Nephron (organoid): ENCODE measurements at regions not wholly inside any gene's neighbourhood (a gene's known extent, or its start where the extent isn't known, plus 50 kb on each side); places are given as distances from the start of the nearest gene placed in this dataset.
A peak's percentile ranks its signal among the peaks of the same experiment; 100 is the strongest.

Source experiments
- H3K27ac Mint-ChIP-seq, 3 experiments: 2 replicates each; pipeline ENCODE4 v1.8.0; 2020; ENCODE audit warnings: mixed read lengths in 3 of 3, mild to moderate bottlenecking in 2 of 3, moderate library complexity in 1 of 3
- H3K27me3 Mint-ChIP-seq: 2 replicates; pipeline ENCODE4 v1.8.0; 2021; ENCODE audit warnings: low read depth, mild to moderate bottlenecking, moderate library complexity, mixed read lengths
- H3K36me3 Mint-ChIP-seq: 2 replicates; pipeline ENCODE4 v1.8.0; 2020; ENCODE audit warnings: low read depth, mixed read lengths
- H3K4me1 Mint-ChIP-seq: 2 replicates; pipeline ENCODE4 v1.8.0; 2020; ENCODE audit warnings: mixed read lengths
- H3K4me3 Mint-ChIP-seq, 3 experiments: 2 replicates each; pipeline ENCODE4 v1.8.0; 2020; ENCODE audit warnings: mild to moderate bottlenecking in 3 of 3, mixed read lengths in 3 of 3, moderate library complexity in 2 of 3
- H3K9me3 Mint-ChIP-seq: 2 replicates; pipeline ENCODE4 v1.8.0; 2020; ENCODE audit warnings: mixed read lengths
- TF ChIP-seq, protein P1 (sequence below), 3 experiments: fragments of 200-600 bp; sonication (generic); IDR thresholded peaks; one replicate each; pipeline ENCODE4 v1.5.0; 2021; ENCODE audit warnings: antibody characterized with exemption in 3 of 3; ENCODE audit not compliant: unreplicated experiment in 3 of 3

GRCh38 chr1:64318428-64318827 is 115.0 kb downstream of the UBE2U start:
- no peak overlapping the region for H3K4me3 Mint-ChIP-seq
- no peaks in the 10 kb centered on the region for H3K36me3 Mint-ChIP-seq
- H3K27me3 Mint-ChIP-seq: peaks cover 4% of the 10 kb centered on the region
- H3K27ac Mint-ChIP-seq: no peak overlapping the region
- peaks cover 15% of the 10 kb centered on the region for H3K4me1 Mint-ChIP-seq
- TF ChIP-seq, protein P1, sequence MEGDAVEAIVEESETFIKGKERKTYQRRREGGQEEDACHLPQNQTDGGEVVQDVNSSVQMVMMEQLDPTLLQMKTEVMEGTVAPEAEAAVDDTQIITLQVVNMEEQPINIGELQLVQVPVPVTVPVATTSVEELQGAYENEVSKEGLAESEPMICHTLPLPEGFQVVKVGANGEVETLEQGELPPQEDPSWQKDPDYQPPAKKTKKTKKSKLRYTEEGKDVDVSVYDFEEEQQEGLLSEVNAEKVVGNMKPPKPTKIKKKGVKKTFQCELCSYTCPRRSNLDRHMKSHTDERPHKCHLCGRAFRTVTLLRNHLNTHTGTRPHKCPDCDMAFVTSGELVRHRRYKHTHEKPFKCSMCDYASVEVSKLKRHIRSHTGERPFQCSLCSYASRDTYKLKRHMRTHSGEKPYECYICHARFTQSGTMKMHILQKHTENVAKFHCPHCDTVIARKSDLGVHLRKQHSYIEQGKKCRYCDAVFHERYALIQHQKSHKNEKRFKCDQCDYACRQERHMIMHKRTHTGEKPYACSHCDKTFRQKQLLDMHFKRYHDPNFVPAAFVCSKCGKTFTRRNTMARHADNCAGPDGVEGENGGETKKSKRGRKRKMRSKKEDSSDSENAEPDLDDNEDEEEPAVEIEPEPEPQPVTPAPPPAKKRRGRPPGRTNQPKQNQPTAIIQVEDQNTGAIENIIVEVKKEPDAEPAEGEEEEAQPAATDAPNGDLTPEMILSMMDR (IDR thresholded peaks at IDR 0.05; ENCODE audit: unreplicated experiment in 3 of 3): no peak
- no peaks in the 10 kb centered on the region for H3K9me3 Mint-ChIP-seq

DNA sequence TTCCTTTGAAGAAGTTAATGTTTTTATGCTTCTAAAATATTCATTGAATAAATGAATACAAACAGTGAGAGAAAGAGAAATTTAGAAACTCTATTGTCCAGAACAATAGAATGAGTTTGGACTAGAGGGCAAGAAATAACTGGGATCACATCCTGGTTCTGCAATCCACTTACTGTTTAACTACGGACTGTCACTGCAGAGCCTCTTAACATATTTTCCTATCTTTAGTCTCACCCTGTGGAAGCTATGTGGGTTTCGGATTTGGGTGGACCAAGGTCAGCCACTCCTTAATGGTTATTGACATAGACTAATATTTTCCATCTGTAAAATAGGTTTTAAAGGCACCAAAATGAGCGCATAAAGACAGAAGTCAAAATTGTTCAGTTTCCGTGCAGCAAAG is 116.6 kb downstream of the UBE2U start:
- no peaks in the 10 kb centered on the region for H3K9me3 Mint-ChIP-seq
- H3K27ac Mint-ChIP-seq: no peak overlapping the region
- H3K27me3 Mint-ChIP-seq: peaks cover 4% of the 10 kb centered on the region
- peaks cover 21% of the 10 kb centered on the region for H3K4me1 Mint-ChIP-seq
- H3K36me3 Mint-ChIP-seq: no peaks in the 10 kb centered on the region
- H3K4me3 Mint-ChIP-seq: no peak overlapping the region
- TF ChIP-seq, protein P1 (IDR thresholded peaks at IDR 0.05; ENCODE audit: unreplicated experiment in 3 of 3): no peak

DNA sequence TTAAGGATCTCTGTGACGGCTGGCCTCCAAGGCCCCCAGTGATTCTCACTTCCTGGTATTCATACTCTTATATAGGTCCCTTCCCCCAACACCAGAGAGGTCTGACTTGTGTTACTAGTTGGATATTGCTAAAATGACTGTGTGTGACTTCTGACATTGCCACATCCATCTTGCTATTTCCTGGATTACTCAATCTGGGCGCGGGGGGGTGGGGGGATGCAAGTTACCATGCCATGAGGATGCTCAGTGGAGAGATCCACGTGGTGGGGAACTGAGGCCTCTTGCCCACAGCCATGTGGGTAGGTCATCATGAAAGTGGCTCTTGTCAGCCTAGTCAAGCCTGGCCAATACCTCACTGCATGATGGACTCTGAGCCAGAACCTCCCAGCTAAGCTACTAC is 117.0 kb downstream of the UBE2U start:
- Mint-ChIP-seq H3K36me3 (no peaks in the 10 kb centered on the region), H3K27me3 (peaks cover 4% of the 10 kb centered on the region), H3K9me3 (no peaks in the 10 kb centered on the region), H3K4me3 (no peak overlapping the region), H3K27ac (no peak overlapping the region), H3K4me1 (peaks cover 23% of the 10 kb centered on the region)
- TF ChIP-seq, protein P1 (IDR thresholded peaks at IDR 0.05; ENCODE audit: unreplicated experiment in 3 of 3): no peak

DNA sequence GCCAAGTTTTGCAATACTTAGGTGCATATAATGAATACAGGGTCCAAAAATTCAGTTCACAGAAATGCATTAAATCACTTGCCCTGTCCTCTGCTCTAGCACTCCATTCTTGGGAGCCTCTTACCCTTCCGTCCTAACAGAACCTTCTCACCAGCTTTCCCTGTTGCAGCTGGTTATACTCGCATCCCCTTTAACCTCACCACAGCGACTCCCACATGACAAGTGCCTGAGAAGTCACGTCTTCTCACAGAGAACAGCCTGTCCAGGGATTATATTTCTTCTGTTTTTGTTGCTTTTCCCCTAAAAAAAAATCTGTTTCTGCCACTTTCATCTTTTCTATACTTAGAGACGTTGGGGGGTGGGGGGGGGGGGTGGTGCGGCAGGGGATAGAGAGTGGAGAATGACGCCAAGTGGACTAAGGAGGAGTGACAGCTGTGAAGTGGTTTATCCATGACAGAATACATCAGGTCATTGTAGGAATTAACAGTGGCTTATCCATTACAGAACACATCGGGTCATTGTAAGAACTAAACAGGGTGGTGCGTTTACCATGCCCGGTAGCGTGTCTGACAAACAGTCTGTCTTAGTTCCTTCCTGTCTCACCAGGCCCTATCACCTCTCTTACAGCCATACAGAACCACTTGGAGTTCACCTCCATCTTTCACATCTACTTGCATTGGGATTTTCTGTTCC is 117.6 kb downstream of the UBE2U start:
- Mint-ChIP-seq H3K36me3 (no peaks in the 10 kb centered on the region), H3K4me1 (peaks cover 23% of the 10 kb centered on the region), H3K4me3 (no peak overlapping the region), H3K27me3 (peaks cover 4% of the 10 kb centered on the region), H3K9me3 (no peaks in the 10 kb centered on the region), H3K27ac (peak overlapping the region in 1 of 3 experiments; percentile 34)
- TF ChIP-seq, protein P1 (IDR thresholded peaks at IDR 0.05; ENCODE audit: unreplicated experiment in 3 of 3): no peak

GRCh38 chr1:64323054-64323453 is 119.6 kb downstream of the UBE2U start:
- TF ChIP-seq, protein P1 (IDR thresholded peaks at IDR 0.05; ENCODE audit: unreplicated experiment in 3 of 3): no peak
- Mint-ChIP-seq H3K9me3 (no peaks in the 10 kb centered on the region), H3K27me3 (peaks cover 4% of the 10 kb centered on the region), H3K36me3 (no peaks in the 10 kb centered on the region), H3K4me1 (peaks cover 23% of the 10 kb centered on the region), H3K27ac (peak overlapping the region in 1 of 3 experiments; percentile 4), H3K4me3 (no peak overlapping the region)

- H3K27ac Mint-ChIP-seq: no peak overlapping the region
- TF ChIP-seq, protein P1 (IDR thresholded peaks at IDR 0.05; ENCODE audit: unreplicated experiment in 3 of 3): no peak
- H3K36me3 Mint-ChIP-seq: no peaks in the 10 kb centered on the region
- H3K4me1 Mint-ChIP-seq: peaks cover 28% of the 10 kb centered on the region
- H3K9me3 Mint-ChIP-seq: no peaks in the 10 kb centered on the region
- H3K4me3 Mint-ChIP-seq: no peak overlapping the region
- peaks cover 4% of the 10 kb centered on the region for H3K27me3 Mint-ChIP-seq
These were observed 120.5 kb downstream of the UBE2U start for GRCh38 chr1:64323882-64324281.
